GM19372 (cell line): ENCODE measurements at regions not wholly inside any gene's neighbourhood (a gene's known extent, or its start where the extent isn't known, plus 50 kb on each side); places are given as distances from the start of the nearest gene placed in this dataset.

Experiments
- ATAC-seq: cut with Tn5 transposase; IDR thresholded peaks from one replicate; pipeline ENCODE4 v1.9.1; 2021; ENCODE audit warnings: mild to moderate bottlenecking, low read depth, moderate library complexity; ENCODE audit not compliant: unreplicated experiment

DNA sequence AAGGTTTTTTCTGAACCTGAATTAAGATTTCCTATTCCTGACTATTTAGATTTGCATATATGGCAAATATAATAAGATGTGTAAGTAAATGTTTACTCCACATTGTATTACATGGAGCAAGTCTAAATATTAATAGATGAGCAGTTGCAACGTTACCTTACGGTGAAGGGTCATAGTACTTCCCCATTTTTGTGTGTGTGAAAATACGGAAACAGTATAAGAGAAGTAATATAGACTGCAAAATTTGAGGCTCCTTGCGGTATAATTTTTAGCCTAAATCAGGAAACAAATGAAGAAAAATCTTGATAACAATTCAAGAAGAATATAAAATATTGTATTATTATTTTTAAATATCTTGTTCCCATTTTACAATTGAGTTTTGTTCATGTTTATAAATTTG is 434.2 kb downstream of the GRB14 start:
- no peak for ATAC-seq

- no peak for ATAC-seq
Observed at GRCh38 chr2:164186591-164186990, 434.7 kb downstream of the GRB14 start.

GRCh38 chr2:164182116-164182627 is 439.1 kb downstream of the GRB14 start:
- no peak for ATAC-seq

GRCh38 chr2:164178835-164179465 is 442.3 kb downstream of the GRB14 start:
- no peak for ATAC-seq

GRCh38 chr2:164164602-164165001 is 428.8 kb upstream of the FIGN start:
- no peak for ATAC-seq

DNA sequence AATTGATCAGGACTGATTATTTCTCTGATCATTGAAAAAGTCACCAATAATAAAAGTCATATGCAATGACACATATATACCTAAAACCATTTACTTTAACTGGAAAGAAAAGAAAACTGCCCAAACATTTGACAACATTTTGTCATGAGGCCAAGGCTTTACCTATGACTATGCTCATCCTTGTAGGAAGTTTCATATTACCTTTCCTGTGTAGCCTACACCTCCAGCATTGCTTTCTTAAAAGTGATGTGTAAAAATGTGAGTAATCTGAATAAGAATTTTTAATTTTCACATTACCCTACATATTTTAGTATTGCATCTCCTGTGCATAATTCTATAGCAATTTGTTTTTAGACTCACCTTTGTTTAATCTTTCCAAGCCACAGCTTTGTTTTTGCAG is 419.8 kb upstream of the FIGN start:
- ATAC-seq, result no peak

DNA sequence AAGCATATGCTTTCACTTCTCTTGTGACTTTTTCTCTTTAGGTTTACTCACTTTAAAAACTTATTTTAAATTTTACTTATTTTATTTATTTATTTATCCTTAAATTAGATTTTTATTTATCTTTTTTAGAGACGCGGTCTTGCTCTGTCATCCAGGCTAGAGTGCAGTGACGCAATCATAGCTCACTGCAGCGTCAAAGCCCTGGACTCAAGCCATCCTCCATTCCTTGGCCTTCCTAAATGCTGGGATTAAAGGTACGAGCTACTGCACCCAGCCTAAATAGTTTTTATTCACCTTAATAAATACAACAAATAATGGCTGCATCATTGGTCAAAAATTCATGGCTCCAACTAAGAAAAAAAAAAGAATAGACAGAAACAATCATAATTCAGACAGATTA is 415.7 kb upstream of the FIGN start:
- ATAC-seq, result no peak

DNA sequence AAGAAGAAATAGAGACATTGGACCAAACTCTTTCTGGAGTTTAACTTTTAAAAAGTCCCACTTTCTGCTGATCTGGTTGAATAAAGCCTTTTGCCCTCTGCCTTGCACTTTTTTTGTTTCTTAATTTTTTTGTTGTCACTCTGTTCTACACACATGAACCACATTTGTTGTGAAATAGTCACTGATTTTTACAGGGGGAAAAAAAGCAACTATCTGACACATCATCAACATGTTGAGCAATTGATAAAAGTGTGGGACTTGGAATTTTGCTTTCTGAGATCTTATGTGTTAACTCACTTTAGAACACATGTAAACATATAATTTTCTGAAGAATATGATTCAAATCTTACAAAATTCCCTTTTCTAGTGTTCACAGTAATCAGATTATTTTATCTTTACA is 414.8 kb upstream of the FIGN start:
- no peak for ATAC-seq

- ATAC-seq, result no peak
Observed at GRCh38 chr2:164146441-164146840, 410.6 kb upstream of the FIGN start.

DNA sequence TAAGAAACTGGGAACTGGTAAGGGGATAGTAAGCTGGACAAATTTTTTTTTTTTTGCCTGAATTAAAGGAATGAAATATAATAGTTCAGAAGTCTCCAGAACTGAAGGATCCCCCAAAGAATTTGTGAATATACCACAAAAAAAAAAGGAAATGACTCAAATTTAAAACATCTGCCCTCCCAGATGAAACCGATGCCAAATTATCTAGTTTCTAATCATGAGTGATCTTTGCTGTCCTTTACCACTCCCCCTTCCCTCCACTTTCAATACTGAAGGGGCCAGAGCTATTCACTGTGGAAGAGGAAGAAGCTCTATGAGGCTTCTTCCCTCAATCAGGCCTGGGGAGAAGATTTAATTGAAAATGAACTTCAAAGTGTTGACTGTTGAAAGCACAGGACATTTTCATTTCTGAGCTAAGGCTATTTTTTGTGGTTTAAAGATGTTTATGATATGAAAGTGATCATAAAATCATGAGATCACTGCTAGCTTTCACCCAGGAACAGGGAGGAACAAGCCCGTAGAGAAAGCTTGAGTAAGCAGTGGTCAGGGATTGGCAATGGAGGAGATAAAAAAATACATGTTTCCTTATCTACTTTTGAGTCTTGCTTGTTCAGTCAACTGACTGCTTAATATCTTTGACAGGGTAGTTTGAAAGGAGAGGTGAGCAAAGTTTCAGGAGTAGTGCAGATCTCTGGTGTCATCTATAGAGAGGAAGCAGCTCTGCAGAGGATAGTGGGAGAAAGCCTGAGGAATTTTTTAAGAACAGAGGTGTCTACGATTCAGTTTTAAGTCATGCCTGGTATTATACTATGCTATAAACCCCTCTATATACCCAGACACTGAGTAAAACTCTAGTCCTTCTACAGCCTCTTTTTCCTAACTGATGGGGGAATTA is 409.5 kb upstream of the FIGN start:
- ATAC-seq, result no peak

DNA sequence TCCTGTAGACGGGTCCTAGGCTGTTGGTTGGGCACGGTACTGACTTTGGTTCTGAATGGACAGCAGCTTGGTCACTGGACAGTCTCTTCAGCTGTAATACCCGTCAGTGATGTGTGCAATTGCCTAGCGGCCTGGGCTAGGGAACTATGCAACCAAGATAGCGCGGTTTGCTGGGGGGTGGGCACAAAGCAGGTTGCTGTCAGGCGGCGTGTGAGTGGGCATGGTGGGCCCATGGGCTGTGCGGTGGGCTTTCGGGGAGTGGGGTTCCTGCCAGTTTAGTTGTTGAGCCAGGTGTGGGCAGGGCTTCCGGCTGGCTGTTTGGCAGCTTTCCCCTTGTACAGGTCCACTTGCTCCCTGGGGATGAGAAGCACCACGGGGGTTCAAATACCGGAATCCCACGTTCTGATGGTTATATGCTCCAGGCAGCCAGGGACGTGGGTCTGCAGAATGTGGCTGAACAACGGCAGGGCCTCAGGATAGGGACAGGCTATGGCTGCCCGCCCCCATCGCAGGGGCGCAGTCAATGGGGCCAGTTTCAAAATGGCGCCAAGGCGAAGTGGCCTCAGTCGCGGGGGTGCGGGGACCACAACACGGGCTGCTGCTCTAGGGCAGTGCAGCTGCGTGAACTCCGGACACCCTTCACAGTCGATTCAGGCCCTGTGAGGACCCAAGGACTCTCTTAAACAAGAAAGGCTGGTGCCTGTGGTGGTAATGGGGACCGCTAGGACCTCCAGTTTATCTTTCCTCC is 407.5 kb upstream of the FIGN start:
- no peak for ATAC-seq

GRCh38 chr2:164142755-164143154 is 406.9 kb upstream of the FIGN start:
- no peak for ATAC-seq

DNA sequence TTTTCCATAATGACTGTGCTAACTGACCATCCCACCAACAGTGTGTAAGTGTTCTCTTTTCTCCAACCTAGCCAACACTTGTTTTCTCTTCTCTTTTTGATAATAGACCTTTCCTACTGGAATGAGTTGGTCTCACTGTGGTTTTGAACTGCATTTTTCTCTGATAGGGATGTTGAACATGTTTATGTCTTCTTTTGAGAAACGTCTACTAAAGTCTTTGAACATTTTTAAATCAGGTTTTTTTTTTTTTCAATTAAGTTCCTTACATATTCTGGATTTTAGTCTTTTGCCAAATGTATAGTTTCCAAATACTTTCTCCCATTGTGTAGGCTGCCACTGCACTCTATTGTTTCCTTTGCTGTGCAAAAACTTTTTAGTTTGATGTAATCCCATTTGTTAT is 405.5 kb upstream of the FIGN start:
- ATAC-seq, result no peak

GRCh38 chr2:164138750-164139149 is 402.9 kb upstream of the FIGN start:
- no peak for ATAC-seq

DNA sequence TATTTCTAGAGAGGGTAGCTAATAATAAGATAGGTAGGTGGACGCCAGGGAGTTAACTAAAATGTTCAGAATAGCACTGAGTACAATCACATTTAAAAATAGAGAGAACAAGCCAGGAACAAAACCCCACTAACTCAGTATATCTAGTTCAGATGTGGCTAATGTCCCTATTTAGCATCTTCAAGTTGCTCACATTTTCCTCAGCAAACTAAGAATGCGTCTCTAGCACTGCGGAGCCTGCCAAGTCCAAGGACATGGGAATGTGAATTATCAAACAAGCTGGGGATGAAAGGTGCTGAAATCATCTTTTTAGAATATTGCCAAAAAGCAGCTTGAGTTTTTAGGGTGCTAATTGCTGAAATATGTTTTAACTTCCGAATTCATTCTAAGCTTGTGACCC is 398.5 kb upstream of the FIGN start:
- no peak for ATAC-seq

GRCh38 chr2:164127971-164128527 is 392.2 kb upstream of the FIGN start:
- no peak for ATAC-seq

DNA sequence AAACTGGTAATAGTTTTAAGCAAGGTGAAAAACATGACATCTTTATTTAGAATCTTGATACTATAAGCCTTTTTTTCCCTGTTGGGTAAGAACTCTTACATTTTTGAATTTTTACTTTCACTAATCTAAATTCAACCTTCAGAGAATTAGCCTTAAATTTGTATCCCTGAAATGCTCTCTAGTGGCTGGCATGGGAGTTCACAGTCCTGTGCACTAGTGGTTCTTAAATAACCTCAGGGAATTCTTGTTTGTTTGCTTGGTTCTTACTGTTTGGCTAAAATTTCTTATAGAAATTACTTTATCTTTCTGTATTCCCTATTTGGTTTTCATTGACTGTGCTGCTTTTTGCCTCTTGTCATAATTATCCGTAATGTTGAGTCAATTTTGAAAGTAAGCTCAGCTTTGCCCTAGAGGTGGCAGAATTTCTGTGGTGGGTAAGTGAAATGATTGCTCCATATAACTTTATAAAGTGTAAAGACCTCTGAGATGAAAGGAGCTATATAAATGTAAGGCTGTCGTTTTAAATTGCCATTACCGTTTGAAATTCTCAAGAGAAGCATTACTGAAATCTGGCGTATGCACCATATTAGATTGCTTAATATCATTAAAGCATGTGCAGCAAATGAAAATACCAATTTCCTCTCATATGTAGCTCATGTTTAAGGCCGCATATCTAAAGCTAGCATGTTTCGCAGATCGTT is 391.3 kb upstream of the FIGN start:
- ATAC-seq, result no peak

GRCh38 chr2:164115806-164116205 is 380.0 kb upstream of the FIGN start:
- no peak for ATAC-seq

- no peak for ATAC-seq
Observed at GRCh38 chr2:164114937-164115336, 379.1 kb upstream of the FIGN start.

- ATAC-seq, result no peak
Observed at GRCh38 chr2:164112105-164112504, 376.3 kb upstream of the FIGN start.
